Liver (tissue), 8 donors: ENCODE measurements at regions not wholly inside any gene's neighbourhood (a gene's known extent, or its start where the extent isn't known, plus 50 kb on each side); places are given as distances from the start of the nearest gene placed in this dataset.

ENCODE experiments used
- DNase-seq: peaks from one replicate; pipeline ENCODE4 v3.0.0-alpha.2; 2017; ENCODE audit warnings: low spot score
- H3K27ac ChIP-seq, 2 donors: one replicate each; pipeline ENCODE4 v1.7.0; 2013; ENCODE audit warnings: inconsistent platforms in 2 of 2, low read length in 2 of 2, control low read depth in 1 of 2, low read depth in 1 of 2, mild to moderate bottlenecking in 1 of 2
- H3K27me3 ChIP-seq, 4 donors: one replicate each; pipeline versions ENCODE4 v1.6.1 to v1.7.0; 2013; ENCODE audit warnings: low read length in 3 of 4, inconsistent platforms in 1 of 4, mild to moderate bottlenecking in 1 of 4, moderate library complexity in 1 of 4; ENCODE audit not compliant: control insufficient read depth in 4 of 4, insufficient read depth in 4 of 4
- H3K36me3 ChIP-seq, 4 donors: one replicate each; pipeline versions ENCODE4 v1.6.1 to v1.7.0; 2013; ENCODE audit warnings: low read length in 3 of 4, mild to moderate bottlenecking in 3 of 4, low read depth in 1 of 4, moderate library complexity in 1 of 4; ENCODE audit not compliant: control insufficient read depth in 4 of 4, insufficient read depth in 3 of 4
- H3K4me1 ChIP-seq, 4 donors: one replicate each; pipeline versions ENCODE4 v1.6.1 to v1.7.0; 2013; ENCODE audit warnings: low read length in 3 of 4, mild to moderate bottlenecking in 3 of 4, moderate library complexity in 1 of 4; ENCODE audit not compliant: control insufficient read depth in 4 of 4, insufficient read depth in 4 of 4
- H3K4me3 ChIP-seq, 3 donors: one replicate each; pipeline versions ENCODE4 v1.6.1 to v1.7.0; 2013; ENCODE audit warnings: low read length in 3 of 3, control low read depth in 1 of 3, low read depth in 1 of 3, mild to moderate bottlenecking in 1 of 3
- H3K9ac ChIP-seq, 2 donors: one replicate each; pipeline ENCODE4 v1.7.0; 2013; ENCODE audit warnings: low read length in 2 of 2, mild to moderate bottlenecking in 2 of 2, moderate library complexity in 2 of 2, control low read depth in 1 of 2, low read depth in 1 of 2
- H3K9me3 ChIP-seq, 4 donors: one replicate each; pipeline versions ENCODE4 v1.6.1 to v1.7.0; 2013; ENCODE audit warnings: low read length in 3 of 4; ENCODE audit not compliant: control insufficient read depth in 4 of 4
- ATF3 ChIP-seq: IDR thresholded peaks from 2 replicates; pipeline ENCODE4 v1.6.1; 2016; ENCODE audit warnings: antibody characterized with exemption
- CTCF ChIP-seq: fragments of 150-350 bp; IDR thresholded peaks from 2 replicates; pipeline ENCODE4 v1.5.1; 2017; ENCODE audit warnings: improper control_type of control experiment, low read depth, low read length; ENCODE audit not compliant: missing input control
- EGR1 ChIP-seq, 2 donors: IDR thresholded peaks; 2 replicates each; pipeline ENCODE4 v1.6.1; 2016 to 2018; ENCODE audit warnings: antibody characterized with exemption in 2 of 2, low read depth in 2 of 2
- GABPA ChIP-seq, 2 donors: IDR thresholded peaks in 1 of 2; conservative IDR thresholded peaks in 1 of 2; 2 replicates each; pipeline ENCODE4 v1.6.1; 2016; ENCODE audit warnings: antibody characterized with exemption in 2 of 2, mild to moderate bottlenecking in 1 of 2, moderate library complexity in 1 of 2
- HNF4G ChIP-seq: IDR thresholded peaks from 2 replicates; pipeline ENCODE4 v1.6.1; 2016; ENCODE audit warnings: antibody characterized with exemption
- NR2F2 ChIP-seq: IDR thresholded peaks from 2 replicates; pipeline ENCODE4 v1.6.1; 2016; ENCODE audit warnings: antibody characterized with exemption
- REST ChIP-seq: IDR thresholded peaks from 2 replicates; pipeline ENCODE4 v1.6.1; 2016; ENCODE audit warnings: antibody characterized with exemption, mild to moderate bottlenecking
- RXRA ChIP-seq, 2 donors: IDR thresholded peaks; 2 replicates each; pipeline ENCODE4 v1.6.1; 2017 to 2018; ENCODE audit warnings: antibody characterized with exemption in 2 of 2, mild to moderate bottlenecking in 1 of 2
- TAF1 ChIP-seq: conservative IDR thresholded peaks from 2 replicates; pipeline ENCODE4 v1.6.1; 2016; ENCODE audit warnings: antibody characterized with exemption, mild to moderate bottlenecking
- WGBS: extraction: QIAGEN DNeasy Blood & Tissue Kit; methylation state at CpG from one replicate; pipeline ENCODE4 v1.1.7; 2013; 5-methylcytosine and 5-hydroxymethylcytosine counted together
- TF ChIP-seq, protein P1 (sequence below): IDR thresholded peaks from 2 replicates; pipeline ENCODE4 v1.6.1; 2016; ENCODE audit warnings: antibody characterized with exemption
- donor health status: healthy.
- donor health status: healthy.
- donor health status: healthy.
- donor health status: healthy.
- donor health status: healthy.

GRCh38 chr2:106274668-106275067 is 80.6 kb upstream of the UXS1 start:
- no peaks in the 10 kb centered on the region for H3K27me3 ChIP-seq
- H3K27ac ChIP-seq = no peak overlapping the region
- H3K4me3 ChIP-seq = no peak overlapping the region
- peaks cover 0 to 9% (median 1%) of the 10 kb centered on the region in 4 donors for H3K4me1 ChIP-seq
- H3K9me3 ChIP-seq = no peaks in the 10 kb centered on the region
- no peak overlapping the region for H3K9ac ChIP-seq
- H3K36me3 ChIP-seq = no peaks in the 10 kb centered on the region
- TF ChIP-seq NR2F2 = no peak
- no peak for TF ChIP-seq REST
- TF ChIP-seq HNF4G = no peak
- no peak for TF ChIP-seq EGR1 (IDR thresholded peaks at IDR 0.05; ENCODE audit: low read depth in 2 of 2)
- no peak for TF ChIP-seq CTCF
- WGBS = 87% methylated on average over 7 of the region's 7 CpGs
- no peak for DNase-seq

DNA sequence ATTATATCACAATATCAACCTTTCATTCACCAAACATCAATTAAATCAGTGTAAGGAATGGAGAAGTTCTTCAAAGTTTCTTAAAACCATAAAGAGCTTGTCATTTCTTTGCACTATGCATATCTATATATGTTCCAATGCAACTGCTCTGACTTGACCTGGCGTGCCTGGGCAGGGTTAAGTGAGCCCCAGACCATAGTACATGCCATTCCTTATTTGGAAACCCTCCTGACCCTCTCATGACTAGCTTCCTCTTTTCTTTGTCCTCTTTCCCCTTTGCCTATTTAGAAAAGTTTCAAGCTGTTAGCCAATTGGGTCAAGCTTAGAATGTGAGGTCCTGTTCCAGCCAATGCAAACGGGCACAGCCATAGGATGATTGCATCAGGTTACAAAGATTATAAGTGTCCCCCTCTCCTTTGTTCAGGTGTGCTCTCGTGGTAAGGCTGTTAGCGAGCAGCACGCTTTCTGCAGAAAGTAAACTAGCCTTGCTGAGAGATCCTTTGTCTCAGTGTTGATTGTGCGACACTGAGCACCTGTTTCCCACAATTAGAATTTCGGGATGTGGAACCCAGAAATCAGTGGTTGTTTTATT is 78.2 kb upstream of the UXS1 start:
- 84% methylated on average over 7 of the region's 7 CpGs for WGBS
- Histone ChIP-seq H3K36me3 (no peaks in the 10 kb centered on the region), H3K4me3 (no peak overlapping the region)

GRCh38 chr2:106270471-106270891 is 76.4 kb upstream of the UXS1 start:
- Histone ChIP-seq H3K9ac (peak overlapping the region in 1 of 2 donors; percentile 21), H3K27ac (peak overlapping the region; percentile 65 to 88), H3K4me3 (peak overlapping the region; percentile 1 to 51 (median 49)), H3K36me3 (no peaks in the 10 kb centered on the region), H3K27me3 (no peaks in the 10 kb centered on the region), H3K4me1 (peaks cover 0 to 9% (median 3%) of the 10 kb centered on the region in 4 donors), H3K9me3 (no peaks in the 10 kb centered on the region)
- no peak for DNase-seq
- TF ChIP-seq, protein P1, sequence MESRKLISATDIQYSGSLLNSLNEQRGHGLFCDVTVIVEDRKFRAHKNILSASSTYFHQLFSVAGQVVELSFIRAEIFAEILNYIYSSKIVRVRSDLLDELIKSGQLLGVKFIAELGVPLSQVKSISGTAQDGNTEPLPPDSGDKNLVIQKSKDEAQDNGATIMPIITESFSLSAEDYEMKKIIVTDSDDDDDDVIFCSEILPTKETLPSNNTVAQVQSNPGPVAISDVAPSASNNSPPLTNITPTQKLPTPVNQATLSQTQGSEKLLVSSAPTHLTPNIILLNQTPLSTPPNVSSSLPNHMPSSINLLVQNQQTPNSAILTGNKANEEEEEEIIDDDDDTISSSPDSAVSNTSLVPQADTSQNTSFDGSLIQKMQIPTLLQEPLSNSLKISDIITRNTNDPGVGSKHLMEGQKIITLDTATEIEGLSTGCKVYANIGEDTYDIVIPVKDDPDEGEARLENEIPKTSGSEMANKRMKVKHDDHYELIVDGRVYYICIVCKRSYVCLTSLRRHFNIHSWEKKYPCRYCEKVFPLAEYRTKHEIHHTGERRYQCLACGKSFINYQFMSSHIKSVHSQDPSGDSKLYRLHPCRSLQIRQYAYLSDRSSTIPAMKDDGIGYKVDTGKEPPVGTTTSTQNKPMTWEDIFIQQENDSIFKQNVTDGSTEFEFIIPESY = no peak
- TF ChIP-seq GABPA (IDR thresholded peaks at IDR 0.05 in 1 of 2, conservative IDR thresholded peaks at IDR 0.05 in 1 of 2) = no peak
- no peak for TF ChIP-seq TAF1
- TF ChIP-seq HNF4G = no peak
- WGBS = 88% methylated on average over 9 of the region's 9 CpGs

More for the DNA sequence above, 78.2 kb upstream of the UXS1 start:
- TF ChIP-seq ATF3 (no peak), RXRA (IDR thresholded peaks at IDR 0.05) (peak in 1 of 2 donors; percentile 22)
- Histone ChIP-seq H3K9me3 (no peaks in the 10 kb centered on the region), H3K9ac (no peak overlapping the region), H3K27ac (no peak overlapping the region), H3K4me1 (peaks cover 0 to 9% (median 3%) of the 10 kb centered on the region in 4 donors), H3K27me3 (no peaks in the 10 kb centered on the region)
- DNase-seq = no peak
